ENCODE measurements at regions not wholly inside any gene's neighbourhood (a gene's known extent, or its start where the extent isn't known, plus 50 kb on each side); places are given as distances from the start of the nearest gene placed in this dataset.

GRCh38 chr11:112507281-112507680 is 246.6 kb upstream of the PLET1 start:
- DNase-seq, result no peak
- no peak for TF ChIP-seq CTCF (IDR thresholded peaks at IDR 0.05)
- Mint-ChIP-seq H3K4me1 (peaks cover 8% of the 10 kb centered on the region), H3K36me3 (ENCODE audit: low read depth) (no peaks in the 10 kb centered on the region), H3K9me3 (no peaks in the 10 kb centered on the region), H3K27me3 (ENCODE audit: low read depth, poor library complexity) (peaks cover 12% of the 10 kb centered on the region), H3K27ac (no peak overlapping the region), H3K4me3 (no peak overlapping the region)

DNA sequence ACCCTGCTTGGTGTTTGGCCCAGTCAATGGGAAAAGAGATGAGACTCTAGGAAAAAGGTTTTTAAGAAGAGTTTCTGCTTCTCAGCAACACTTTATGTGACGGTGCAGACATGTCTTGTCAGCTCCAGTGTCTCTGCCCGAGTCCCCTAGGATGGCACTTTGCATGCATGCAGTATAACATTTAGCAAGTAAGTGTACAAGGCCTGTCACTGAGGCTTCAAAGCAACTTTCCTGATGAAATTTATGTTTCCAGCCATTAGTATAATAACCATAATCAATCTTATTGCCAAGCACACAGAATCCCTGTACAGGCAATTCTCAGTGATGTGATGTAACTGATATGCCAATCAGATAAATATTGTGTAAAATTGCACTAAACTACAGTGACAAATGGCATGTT is 248.1 kb upstream of the PLET1 start:
- Mint-ChIP-seq H3K36me3 (ENCODE audit: low read depth) (no peaks in the 10 kb centered on the region), H3K4me3 (no peak overlapping the region), H3K4me1 (no peaks in the 10 kb centered on the region), H3K27ac (no peak overlapping the region), H3K27me3 (ENCODE audit: low read depth, poor library complexity) (peaks cover 16% of the 10 kb centered on the region), H3K9me3 (no peaks in the 10 kb centered on the region)
- no peak for TF ChIP-seq CTCF (IDR thresholded peaks at IDR 0.05)
- DNase-seq, result no peak

GRCh38 chr11:112509300-112509699 is 248.6 kb upstream of the PLET1 start:
- Mint-ChIP-seq H3K4me3 (no peak overlapping the region), H3K36me3 (ENCODE audit: low read depth) (no peaks in the 10 kb centered on the region), H3K9me3 (no peaks in the 10 kb centered on the region), H3K27ac (no peak overlapping the region), H3K4me1 (peaks cover 2% of the 10 kb centered on the region), H3K27me3 (ENCODE audit: low read depth, poor library complexity) (peaks cover 16% of the 10 kb centered on the region)
- TF ChIP-seq CTCF (IDR thresholded peaks at IDR 0.05), result no peak
- no peak for DNase-seq

DNA sequence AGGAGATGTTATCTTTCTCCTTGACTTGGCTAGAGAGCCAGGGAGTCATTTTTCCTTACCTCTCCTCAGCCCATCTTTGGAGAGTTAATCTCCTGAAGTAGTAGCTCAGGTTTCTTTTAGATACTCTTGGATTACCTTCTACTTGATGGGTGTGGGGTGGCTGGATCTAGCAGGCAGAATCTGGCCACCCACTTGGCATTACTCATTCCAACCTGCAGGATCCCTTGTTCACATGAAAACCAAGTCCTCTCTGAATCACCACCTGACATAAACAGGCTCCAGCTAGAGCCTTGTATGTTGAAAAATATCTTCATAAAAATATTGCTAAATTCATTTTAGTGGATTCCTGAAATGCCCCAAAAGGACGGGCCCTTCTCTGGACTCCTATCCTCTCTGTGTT is 250.6 kb upstream of the PLET1 start:
- no peak for DNase-seq
- no peak overlapping the region for H3K4me3 Mint-ChIP-seq
- no peak overlapping the region for H3K27ac Mint-ChIP-seq
- H3K36me3 Mint-ChIP-seq (ENCODE audit: low read depth), result no peaks in the 10 kb centered on the region
- H3K4me1 Mint-ChIP-seq, result peaks cover 5% of the 10 kb centered on the region
- no peaks in the 10 kb centered on the region for H3K9me3 Mint-ChIP-seq
- no peak for TF ChIP-seq CTCF (IDR thresholded peaks at IDR 0.05)
- peaks cover 18% of the 10 kb centered on the region for H3K27me3 Mint-ChIP-seq (ENCODE audit: low read depth, poor library complexity)

DNA sequence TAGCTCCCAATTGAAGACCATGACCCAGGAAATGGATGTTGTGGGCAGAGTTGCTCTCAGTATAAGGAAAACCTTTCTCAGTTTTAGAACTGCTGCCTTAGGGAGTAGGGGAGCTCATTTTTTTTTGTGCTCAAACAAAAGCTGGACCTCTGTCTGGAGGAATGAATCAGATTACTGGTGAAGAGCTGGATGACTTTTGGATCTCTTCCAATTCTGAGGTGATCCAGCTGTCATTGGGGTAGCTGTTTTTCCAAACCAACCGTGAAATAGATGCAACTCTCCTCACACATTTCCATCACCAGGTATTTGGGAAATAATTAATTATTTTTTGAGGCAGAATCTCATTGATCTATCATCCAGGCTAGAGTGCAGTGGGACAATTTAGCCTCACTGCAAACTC is 251.3 kb upstream of the PLET1 start:
- no peak overlapping the region for H3K4me3 Mint-ChIP-seq
- no peak for TF ChIP-seq CTCF (IDR thresholded peaks at IDR 0.05)
- no peak overlapping the region for H3K27ac Mint-ChIP-seq
- no peaks in the 10 kb centered on the region for H3K9me3 Mint-ChIP-seq
- H3K4me1 Mint-ChIP-seq, result peaks cover 5% of the 10 kb centered on the region
- H3K27me3 Mint-ChIP-seq (ENCODE audit: low read depth, poor library complexity), result peaks cover 18% of the 10 kb centered on the region
- no peak for DNase-seq
- H3K36me3 Mint-ChIP-seq (ENCODE audit: low read depth), result no peaks in the 10 kb centered on the region

GRCh38 chr11:112513417-112513816 is 252.8 kb upstream of the PLET1 start:
- H3K27ac Mint-ChIP-seq, result peak overlapping the region; percentile 68
- TF ChIP-seq CTCF (IDR thresholded peaks at IDR 0.05), result no peak
- no peak overlapping the region for H3K4me3 Mint-ChIP-seq
- no peaks in the 10 kb centered on the region for H3K36me3 Mint-ChIP-seq (ENCODE audit: low read depth)
- no peak for DNase-seq
- H3K27me3 Mint-ChIP-seq (ENCODE audit: low read depth, poor library complexity), result peaks cover 14% of the 10 kb centered on the region
- no peaks in the 10 kb centered on the region for H3K9me3 Mint-ChIP-seq
- peaks cover 5% of the 10 kb centered on the region for H3K4me1 Mint-ChIP-seq

Data from nephron progenitor cell (in vitro differentiated cells).